Bronchial epithelial cell (primary cell): ENCODE measurements at regions not wholly inside any gene's neighbourhood (a gene's known extent, or its start where the extent isn't known, plus 50 kb on each side); places are given as distances from the start of the nearest gene placed in this dataset.

Experiments
- DNase-seq: peaks from one replicate; pipeline ENCODE4 v3.0.0-alpha.2; 2010; ENCODE audit warnings: low read depth
- FAIRE-seq: peaks from 2 replicates; lab custom pipeline; 2011; peaks lifted over from hg19 to GRCh38; lab: Jason Lieb, UNC
- H3K27me3 ChIP-seq: 2 replicates; pipeline ENCODE4 v1.5.1; 2011; ENCODE audit warnings: low read length; ENCODE audit not compliant: control insufficient read depth, insufficient read depth
- H3K36me3 ChIP-seq: 2 replicates; pipeline ENCODE4 v1.5.1; 2011; ENCODE audit warnings: low read length; ENCODE audit not compliant: control insufficient read depth, insufficient read depth
- H3K4me3 ChIP-seq: 2 replicates; pipeline ENCODE4 v1.5.1; 2011; ENCODE audit warnings: mild to moderate bottlenecking, low read depth, low read length, control low read depth
- CTCF ChIP-seq: IDR thresholded peaks from 2 replicates; pipeline ENCODE4 v1.5.1; 2011; ENCODE audit warnings: mild to moderate bottlenecking, moderate library complexity, low read length, control low read depth, inconsistent platforms; ENCODE audit not compliant: insufficient read depth, severe bottlenecking

DNA sequence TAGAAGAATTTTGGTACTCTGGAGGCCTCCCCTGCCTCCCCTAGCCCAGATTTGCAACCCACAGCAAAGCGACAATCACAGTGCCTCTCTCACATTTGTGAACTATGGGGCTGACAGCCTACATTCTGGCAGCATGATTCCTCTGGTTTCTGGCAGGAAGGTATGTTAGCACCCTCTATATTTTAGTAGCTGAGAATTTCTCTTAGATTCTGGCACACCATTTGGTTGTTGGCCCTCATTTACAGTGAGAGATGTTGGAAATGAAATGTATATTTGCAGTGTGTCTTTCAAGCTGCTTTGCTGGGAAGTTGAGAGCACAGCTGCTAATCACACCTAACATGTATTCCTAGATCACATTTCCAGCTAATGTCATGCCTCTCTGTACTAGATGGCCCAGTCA, 735.0 kb downstream of the FGF9 start:
- FAIRE-seq (no peak), DNase-seq (no peak)
- Histone ChIP-seq H3K4me3 (no peak overlapping the region), H3K27me3 (no peaks in the 10 kb centered on the region), H3K36me3 (no peaks in the 10 kb centered on the region)
- no peak for TF ChIP-seq CTCF

- FAIRE-seq: no peak
- H3K27me3 ChIP-seq: no peaks in the 10 kb centered on the region
- TF ChIP-seq CTCF: no peak
- H3K4me3 ChIP-seq: no peak overlapping the region
- H3K36me3 ChIP-seq: no peaks in the 10 kb centered on the region
- no peak for DNase-seq
Observed at GRCh38 chr13:22412452-22412851, 741.6 kb downstream of the FGF9 start.

- FAIRE-seq (no peak), DNase-seq (no peak)
- Histone ChIP-seq H3K4me3 (no peak overlapping the region), H3K27me3 (no peaks in the 10 kb centered on the region), H3K36me3 (no peaks in the 10 kb centered on the region)
- TF ChIP-seq CTCF: no peak
Observed at GRCh38 chr13:22422023-22422422, 751.1 kb downstream of the FGF9 start.

DNA sequence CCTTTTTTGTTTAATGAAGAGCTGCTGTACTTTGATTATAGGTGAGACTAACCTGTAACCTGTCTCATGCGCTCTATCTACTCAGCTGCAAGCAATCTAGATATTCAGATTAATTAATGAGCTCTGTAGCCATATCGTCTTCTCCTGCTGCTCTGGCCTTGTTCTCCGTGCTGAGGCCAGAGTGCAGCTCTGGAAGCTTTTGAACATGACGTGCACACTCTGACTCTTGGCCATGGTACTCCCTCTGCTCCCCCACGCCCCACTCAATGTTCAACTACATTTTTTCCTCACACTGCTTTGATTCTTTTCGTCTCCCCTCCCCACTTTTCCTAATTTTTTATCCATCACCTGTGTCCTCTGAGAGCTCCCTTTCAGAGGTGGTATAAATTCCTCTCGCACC, 751.8 kb downstream of the FGF9 start:
- no peak for TF ChIP-seq CTCF
- no peaks in the 10 kb centered on the region for H3K36me3 ChIP-seq
- no peak for FAIRE-seq

GRCh38 chr13:22423261-22423660, 752.4 kb downstream of the FGF9 start:
- no peak for DNase-seq
- Histone ChIP-seq H3K36me3 (no peaks in the 10 kb centered on the region), H3K4me3 (no peak overlapping the region), H3K27me3 (no peaks in the 10 kb centered on the region)
- FAIRE-seq: no peak
- no peak for TF ChIP-seq CTCF

More for the DNA sequence above, 751.8 kb downstream of the FGF9 start:
- DNase-seq: no peak
- Histone ChIP-seq H3K27me3 (no peaks in the 10 kb centered on the region), H3K4me3 (no peak overlapping the region)

GRCh38 chr13:22425087-22425486, 754.2 kb downstream of the FGF9 start:
- H3K27me3 ChIP-seq: no peaks in the 10 kb centered on the region
- no peaks in the 10 kb centered on the region for H3K36me3 ChIP-seq
- no peak for FAIRE-seq
- DNase-seq: no peak
- H3K4me3 ChIP-seq: no peak overlapping the region
- no peak for TF ChIP-seq CTCF
